GM21825 (cell line): ENCODE measurements at regions not wholly inside any gene's neighbourhood (a gene's known extent, or its start where the extent isn't known, plus 50 kb on each side); places are given as distances from the start of the nearest gene placed in this dataset.
"Not testable (repeated sequence)": the region's sequence is repeated elsewhere in the genome, so short reads cannot be mapped to it uniquely, and the experiment has no call there.

Experiments used
- ATAC-seq: cut with Tn5 transposase; IDR thresholded peaks from one replicate; pipeline ENCODE4 v1.9.1; 2021; ENCODE audit warnings: mild to moderate bottlenecking, moderate library complexity; ENCODE audit not compliant: unreplicated experiment

- ATAC-seq: no peak
These were observed 431.1 kb downstream of the EFNB2 start for GRCh38 chr13:106104281-106104901.

- ATAC-seq: no peak
These were observed 431.7 kb downstream of the EFNB2 start for GRCh38 chr13:106103779-106104178.

- ATAC-seq: no peak
These were observed 432.7 kb downstream of the EFNB2 start for GRCh38 chr13:106102786-106103185.

- ATAC-seq: no peak
These were observed 434.3 kb downstream of the EFNB2 start for GRCh38 chr13:106101201-106101600.

GRCh38 chr13:106100171-106100919, 435.1 kb downstream of the EFNB2 start:
- no peak for ATAC-seq

- ATAC-seq: no peak
These were observed 435.7 kb downstream of the EFNB2 start for GRCh38 chr13:106099765-106100164.

- no peak for ATAC-seq
These were observed 436.7 kb downstream of the EFNB2 start for GRCh38 chr13:106098778-106099177.

GRCh38 chr13:106096661-106097092, 438.8 kb downstream of the EFNB2 start:
- ATAC-seq: no peak

GRCh38 chr13:106095919-106096318, 439.5 kb downstream of the EFNB2 start:
- ATAC-seq: no peak

- no peak for ATAC-seq
These were observed 440.1 kb downstream of the EFNB2 start for GRCh38 chr13:106095406-106095805.

GRCh38 chr13:106090001-106090400, 445.5 kb downstream of the EFNB2 start:
- no peak for ATAC-seq

GRCh38 chr13:106089261-106089980, 446.0 kb downstream of the EFNB2 start:
- ATAC-seq: no peak

GRCh38 chr13:106088085-106088484, 447.4 kb downstream of the EFNB2 start:
- ATAC-seq: no peak

- ATAC-seq: no peak
These were observed 448.3 kb downstream of the EFNB2 start for GRCh38 chr13:106087201-106087600.

- no peak for ATAC-seq
These were observed 451.7 kb downstream of the EFNB2 start for GRCh38 chr13:106083620-106084350.

- ATAC-seq: not testable (repeated sequence)
These were observed 454.2 kb downstream of the EFNB2 start for GRCh38 chr13:106081221-106081620.

- no peak for ATAC-seq
These were observed 457.3 kb downstream of the EFNB2 start for GRCh38 chr13:106078191-106078590.

GRCh38 chr13:106077017-106077416, 458.4 kb downstream of the EFNB2 start:
- no peak for ATAC-seq

GRCh38 chr13:106072014-106072413, 463.4 kb downstream of the EFNB2 start:
- ATAC-seq: no peak

- no peak for ATAC-seq
These were observed 471.7 kb downstream of the EFNB2 start for GRCh38 chr13:106063591-106064313.
